HUES6 (cell line): ENCODE measurements at regions not wholly inside any gene's neighbourhood (a gene's known extent, or its start where the extent isn't known, plus 50 kb on each side); places are given as distances from the start of the nearest gene placed in this dataset.

Experiments
- H3K27ac ChIP-seq: 2 replicates; pipeline ENCODE4 v1.7.0; 2013; ENCODE audit warnings: low read depth, mild to moderate bottlenecking, low read length, inconsistent platforms
- H3K27me3 ChIP-seq: 2 replicates; pipeline ENCODE4 v1.6.1; 2013; ENCODE audit warnings: low read length; ENCODE audit not compliant: control insufficient read depth, insufficient read depth
- H3K36me3 ChIP-seq: 2 replicates; pipeline ENCODE4 v1.6.1; 2013; ENCODE audit warnings: low read length; ENCODE audit not compliant: control insufficient read depth, insufficient read depth
- H3K4me1 ChIP-seq: 2 replicates; pipeline ENCODE4 v1.6.1; 2013; ENCODE audit warnings: low read length; ENCODE audit not compliant: control insufficient read depth, insufficient read depth
- H3K4me3 ChIP-seq: 2 replicates; pipeline ENCODE4 v1.5.1; 2013; ENCODE audit warnings: low read depth, low read length
- H3K9ac ChIP-seq: one replicate; pipeline ENCODE4 v1.6.1; 2013; ENCODE audit warnings: mild to moderate bottlenecking, low read length
- H3K9me3 ChIP-seq: 2 replicates; pipeline ENCODE4 v1.6.1; 2013; ENCODE audit warnings: low read depth, low read length; ENCODE audit not compliant: control insufficient read depth, insufficient read depth

DNA sequence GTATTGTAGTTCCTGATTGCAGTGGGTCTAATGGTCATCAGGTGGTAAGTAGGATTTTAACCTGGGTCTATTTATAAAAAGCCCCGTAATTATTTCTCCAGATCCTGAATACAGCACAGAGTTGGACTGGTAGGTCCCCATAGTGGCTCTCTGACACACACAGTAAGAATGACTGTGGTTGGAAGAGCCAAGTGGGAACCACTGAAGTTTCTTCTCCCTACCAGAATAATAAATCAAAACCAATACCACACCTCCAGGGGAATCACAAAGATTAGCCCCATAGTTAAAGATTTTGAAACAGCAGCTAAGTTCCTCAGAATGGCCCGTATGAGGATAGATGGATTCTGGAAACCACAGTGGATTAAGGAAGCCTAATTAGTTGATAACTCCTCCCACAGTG is 68.4 kb upstream of the ZFR start:
- no peak overlapping the region for H3K4me3 ChIP-seq
- H3K36me3 ChIP-seq: no peaks in the 10 kb centered on the region
- H3K9me3 ChIP-seq: no peaks in the 10 kb centered on the region
- H3K4me1 ChIP-seq: 0 out of 2 replicates have a peak, but pooled peaks cover under 1% of the 10 kb centered on the region
- H3K27me3 ChIP-seq: no peaks in the 10 kb centered on the region
- no peak overlapping the region for H3K27ac ChIP-seq
- no peak overlapping the region for H3K9ac ChIP-seq

DNA sequence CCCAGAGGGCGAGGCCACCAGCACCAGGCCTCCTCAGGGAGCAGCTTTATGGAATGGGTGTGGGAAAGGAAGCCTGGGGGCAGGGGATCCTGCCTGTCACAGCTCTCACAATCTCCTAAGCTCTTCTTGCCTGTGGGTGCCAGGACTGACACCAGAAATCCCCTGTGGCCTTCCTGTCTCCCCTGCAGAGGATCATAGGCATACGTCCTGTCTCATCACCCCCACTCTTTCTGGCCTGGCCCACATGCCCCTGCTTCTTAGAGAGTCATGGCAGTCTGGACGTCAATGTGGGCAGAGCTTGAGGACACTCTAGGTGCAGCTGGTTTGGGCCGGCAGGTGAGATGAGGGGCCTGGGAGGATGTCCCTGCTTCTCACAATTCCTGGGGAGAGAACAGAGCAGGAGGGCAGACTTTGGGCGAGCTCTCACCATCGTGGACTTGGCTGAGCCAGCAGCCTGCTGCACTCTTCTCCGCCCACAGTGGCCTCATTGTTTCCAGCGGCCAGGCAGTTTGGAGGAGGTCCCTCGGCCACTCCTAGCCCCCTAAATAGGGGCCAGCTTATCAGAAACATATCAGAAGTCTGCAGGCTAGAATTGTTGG is 67.3 kb upstream of the ZFR start:
- Histone ChIP-seq H3K4me3 (no peak overlapping the region), H3K9ac (no peak overlapping the region), H3K27me3 (no peaks in the 10 kb centered on the region), H3K27ac (no peak overlapping the region), H3K4me1 (peaks cover 9% of the 10 kb centered on the region; the same call in 1 of the 2 replicates), H3K9me3 (no peaks in the 10 kb centered on the region), H3K36me3 (no peaks in the 10 kb centered on the region)

DNA sequence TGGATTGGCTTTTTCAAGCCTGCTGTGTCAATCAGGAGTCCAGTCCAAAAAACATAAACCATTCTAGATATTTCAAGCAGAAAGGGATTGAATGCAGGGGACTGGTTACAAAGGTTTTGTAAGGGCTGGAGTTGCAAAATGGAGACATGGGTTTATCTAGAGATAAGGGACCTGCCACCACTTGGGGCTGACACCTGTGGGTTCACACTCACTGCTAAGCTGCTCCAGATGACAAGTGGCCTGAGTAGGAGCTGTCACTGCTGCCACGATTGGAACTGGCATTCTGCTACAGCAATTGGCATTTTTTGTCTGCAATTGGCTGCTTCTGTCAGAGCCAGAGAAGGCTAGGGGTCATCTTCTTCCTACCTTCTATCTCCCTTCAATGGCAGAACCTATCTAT is 66.3 kb upstream of the ZFR start:
- Histone ChIP-seq H3K27me3 (0 out of 2 replicates have a peak, but pooled peaks cover 4% of the 10 kb centered on the region), H3K4me3 (no peak overlapping the region), H3K4me1 (peaks cover 17% of the 10 kb centered on the region), H3K36me3 (no peaks in the 10 kb centered on the region), H3K27ac (no peak overlapping the region), H3K9ac (no peak overlapping the region), H3K9me3 (no peaks in the 10 kb centered on the region)

DNA sequence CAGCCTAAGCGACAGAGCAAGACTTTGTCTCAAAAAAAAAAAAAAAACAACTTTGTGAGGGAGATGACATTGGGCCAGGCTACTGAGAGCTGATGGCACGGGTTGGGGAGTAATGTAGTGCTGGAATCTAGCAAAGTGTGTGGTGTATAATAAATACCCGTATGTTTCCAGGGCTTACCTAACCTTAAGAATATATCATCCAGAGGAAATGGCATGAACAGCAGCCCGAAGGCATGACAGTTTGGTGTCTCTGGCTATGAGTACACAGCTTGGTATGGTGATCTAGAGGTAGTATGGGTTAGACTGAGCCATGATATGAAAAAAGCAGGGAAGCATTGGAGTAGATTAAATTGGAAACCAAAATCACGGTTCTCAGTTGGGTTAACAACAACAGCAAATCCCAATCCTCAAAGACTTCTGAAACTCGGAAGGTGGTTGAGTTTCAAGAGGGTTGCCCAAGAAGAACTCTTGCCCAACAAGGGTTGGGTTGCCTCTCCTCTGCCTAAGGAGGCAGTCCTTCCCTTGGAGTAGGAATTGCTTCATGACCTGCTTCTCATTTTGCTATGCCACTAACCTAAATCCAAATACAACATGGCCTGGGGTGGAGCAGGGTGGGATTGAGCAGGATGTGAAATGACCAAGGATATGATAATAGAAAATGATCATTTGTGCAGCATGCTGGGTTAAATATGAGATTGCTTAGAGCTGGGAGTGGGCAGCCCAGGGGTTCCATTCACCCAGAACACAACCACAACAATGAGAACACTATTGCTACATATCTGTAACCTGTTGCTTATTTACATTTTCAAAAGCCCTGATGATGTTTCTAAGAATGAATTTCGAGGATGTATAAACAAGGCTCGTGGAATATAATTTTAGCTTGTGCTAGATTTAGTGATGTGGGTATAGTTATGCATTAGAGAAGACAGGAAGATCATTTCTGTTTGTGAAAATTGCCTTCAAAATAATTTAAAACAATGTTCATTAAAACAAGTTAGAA is 64.6 kb upstream of the ZFR start:
- Histone ChIP-seq H3K9ac (no peak overlapping the region), H3K27ac (no peak overlapping the region), H3K4me3 (no peak overlapping the region), H3K27me3 (peaks cover 19% of the 10 kb centered on the region; the same call in 1 of the 2 replicates), H3K4me1 (peaks cover 28% of the 10 kb centered on the region), H3K36me3 (no peaks in the 10 kb centered on the region), H3K9me3 (no peaks in the 10 kb centered on the region)

DNA sequence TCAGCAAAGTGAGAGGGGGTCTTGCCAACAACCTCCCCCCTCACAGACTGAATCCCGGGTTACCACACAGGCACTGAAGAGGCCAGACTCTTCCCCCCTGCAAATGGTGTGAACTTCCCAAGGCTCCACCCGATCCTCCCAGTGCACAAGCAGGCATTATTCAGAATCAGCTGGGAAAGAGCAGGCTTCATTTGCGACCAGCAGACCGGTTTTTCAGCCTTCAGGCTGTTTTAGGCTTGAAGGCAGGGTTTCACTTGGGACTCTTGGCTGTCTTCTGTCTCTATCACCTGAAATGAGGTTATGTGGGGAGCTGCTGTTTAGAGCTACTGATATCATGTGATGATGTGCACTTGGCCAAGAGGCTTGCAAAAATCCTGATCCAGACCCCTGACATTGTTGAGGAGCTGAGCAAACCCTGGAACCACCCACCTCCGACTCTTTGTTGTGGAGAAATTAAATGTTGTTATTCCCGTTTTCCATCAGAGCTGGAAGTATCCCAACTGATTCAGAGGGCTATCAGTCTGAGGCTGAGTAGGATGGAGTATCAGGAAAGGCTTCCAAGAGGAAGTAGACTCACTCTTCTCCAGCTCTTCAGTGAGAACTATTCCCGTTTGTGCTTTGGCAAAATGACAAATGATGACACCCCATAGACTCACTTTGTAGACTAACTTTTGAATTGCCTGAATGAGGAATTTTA is 63.3 kb upstream of the ZFR start:
- H3K4me3 ChIP-seq: no peak overlapping the region
- no peaks in the 10 kb centered on the region for H3K9me3 ChIP-seq
- no peaks in the 10 kb centered on the region for H3K36me3 ChIP-seq
- peaks cover 28% of the 10 kb centered on the region for H3K4me1 ChIP-seq
- H3K27ac ChIP-seq: no peak overlapping the region
- H3K9ac ChIP-seq: no peak overlapping the region
- peaks cover 24% of the 10 kb centered on the region for H3K27me3 ChIP-seq

DNA sequence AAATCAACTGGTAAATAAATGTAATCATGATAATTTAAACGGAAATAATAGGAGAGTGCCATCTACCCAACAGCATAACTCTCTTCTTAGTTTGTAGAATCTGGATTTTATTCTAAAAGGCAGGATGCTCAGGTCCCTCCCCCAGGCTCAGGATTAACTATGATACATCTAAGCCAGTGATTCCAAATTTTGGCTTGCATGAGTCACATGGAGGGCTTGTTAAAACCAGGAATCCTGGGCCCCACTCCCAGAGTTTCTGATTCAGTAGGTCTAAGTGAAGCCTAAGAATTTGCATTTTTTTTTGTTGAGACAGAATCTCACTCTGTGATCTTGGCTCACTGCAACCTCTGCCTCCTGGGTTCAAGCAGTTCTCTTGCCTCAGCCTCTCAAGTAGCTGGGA is 62.3 kb upstream of the ZFR start:
- H3K9me3 ChIP-seq: no peaks in the 10 kb centered on the region
- no peak overlapping the region for H3K9ac ChIP-seq
- peaks cover 30% of the 10 kb centered on the region for H3K4me1 ChIP-seq
- no peaks in the 10 kb centered on the region for H3K36me3 ChIP-seq
- H3K27ac ChIP-seq: no peak overlapping the region
- H3K4me3 ChIP-seq: no peak overlapping the region
- peaks cover 35% of the 10 kb centered on the region for H3K27me3 ChIP-seq

DNA sequence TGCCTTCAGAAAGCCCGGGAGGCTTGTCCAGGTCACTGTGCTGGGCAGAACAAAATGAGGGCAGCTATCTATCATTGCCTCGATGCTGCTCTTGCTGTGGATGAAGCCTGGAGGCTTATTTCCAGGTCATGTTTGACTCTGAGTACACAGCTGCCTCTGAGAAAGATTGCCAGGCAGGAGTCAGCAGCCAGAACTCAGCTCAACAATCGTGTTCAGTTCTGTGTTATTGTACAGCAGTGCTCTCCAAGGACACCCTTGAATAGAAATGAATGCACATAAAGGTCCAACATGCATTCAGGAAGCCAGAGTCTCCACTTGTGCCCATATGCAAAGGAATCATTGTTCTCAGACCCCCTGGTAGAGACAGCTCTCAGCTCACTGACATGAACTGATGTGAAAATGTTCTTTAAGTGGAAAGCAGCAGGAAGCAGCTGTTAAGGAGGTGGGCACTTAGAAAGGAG is 61.7 kb upstream of the ZFR start:
- H3K9me3 ChIP-seq: no peaks in the 10 kb centered on the region
- peaks cover 41% of the 10 kb centered on the region for H3K27me3 ChIP-seq

DNA sequence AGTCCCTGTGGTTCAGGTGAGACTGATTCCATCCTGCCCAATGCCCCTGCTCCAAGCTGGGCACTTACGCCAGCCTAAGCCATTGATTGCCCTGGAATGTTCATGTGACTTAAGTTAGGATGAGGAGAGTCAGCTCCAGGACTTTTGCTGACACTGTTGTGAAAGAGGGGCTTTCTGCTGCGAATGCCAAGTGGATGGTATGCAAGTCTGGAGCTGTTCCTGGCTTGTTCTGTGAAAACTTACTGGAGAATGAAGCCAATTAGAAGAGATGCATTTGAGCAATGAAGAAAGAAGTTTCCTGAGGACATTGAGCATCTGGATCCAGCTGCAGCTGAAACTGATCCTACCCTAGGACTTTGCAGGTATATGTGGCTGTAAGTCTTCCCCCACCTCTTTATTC is 61.2 kb upstream of the ZFR start:
- H3K4me1 ChIP-seq: peaks cover 40% of the 10 kb centered on the region
- no peak overlapping the region for H3K4me3 ChIP-seq
- peaks cover 45% of the 10 kb centered on the region for H3K27me3 ChIP-seq
- H3K9ac ChIP-seq: no peak overlapping the region
- no peaks in the 10 kb centered on the region for H3K36me3 ChIP-seq
- no peaks in the 10 kb centered on the region for H3K9me3 ChIP-seq
- H3K27ac ChIP-seq: no peak overlapping the region

More for the DNA sequence above, 61.7 kb upstream of the ZFR start:
- peaks cover 36% of the 10 kb centered on the region for H3K4me1 ChIP-seq
- H3K9ac ChIP-seq: no peak overlapping the region
- no peaks in the 10 kb centered on the region for H3K36me3 ChIP-seq
- H3K27ac ChIP-seq: no peak overlapping the region
- H3K4me3 ChIP-seq: no peak overlapping the region

DNA sequence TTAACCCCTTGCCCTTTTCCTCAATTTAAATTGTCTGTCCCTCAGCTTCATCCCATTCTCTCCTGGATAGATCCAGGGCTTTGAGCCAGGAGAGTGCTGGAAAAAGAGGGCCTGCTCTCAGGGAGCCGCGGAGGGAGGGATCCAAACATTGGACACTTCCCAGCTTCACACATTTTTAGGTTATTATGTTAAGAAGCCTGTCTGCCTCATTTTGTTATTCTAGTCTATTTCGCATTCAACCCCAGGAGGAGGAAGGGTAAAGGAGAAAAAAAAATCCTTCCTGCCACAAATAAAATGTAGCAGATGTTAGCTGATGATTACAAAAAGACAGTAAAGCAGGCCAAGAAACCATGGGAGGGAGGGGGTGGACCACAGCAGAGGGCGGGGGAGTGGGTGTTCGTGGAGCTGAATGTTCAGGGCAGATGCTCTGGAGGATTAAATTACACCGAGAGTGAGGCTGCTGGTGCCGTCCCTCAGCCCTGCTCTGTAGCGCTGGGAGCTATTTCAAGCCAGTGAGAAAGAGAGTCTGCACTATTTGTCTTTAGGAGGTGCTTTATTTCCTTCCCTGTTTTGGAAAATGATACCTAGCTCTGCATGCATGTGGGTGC is 60.6 kb upstream of the ZFR start:
- peaks cover 51% of the 10 kb centered on the region for H3K27me3 ChIP-seq
- no peaks in the 10 kb centered on the region for H3K9me3 ChIP-seq
- no peak overlapping the region for H3K9ac ChIP-seq
- peaks cover 41% of the 10 kb centered on the region for H3K4me1 ChIP-seq
- H3K27ac ChIP-seq: no peak overlapping the region
- no peak overlapping the region for H3K4me3 ChIP-seq
- H3K36me3 ChIP-seq: no peaks in the 10 kb centered on the region

DNA sequence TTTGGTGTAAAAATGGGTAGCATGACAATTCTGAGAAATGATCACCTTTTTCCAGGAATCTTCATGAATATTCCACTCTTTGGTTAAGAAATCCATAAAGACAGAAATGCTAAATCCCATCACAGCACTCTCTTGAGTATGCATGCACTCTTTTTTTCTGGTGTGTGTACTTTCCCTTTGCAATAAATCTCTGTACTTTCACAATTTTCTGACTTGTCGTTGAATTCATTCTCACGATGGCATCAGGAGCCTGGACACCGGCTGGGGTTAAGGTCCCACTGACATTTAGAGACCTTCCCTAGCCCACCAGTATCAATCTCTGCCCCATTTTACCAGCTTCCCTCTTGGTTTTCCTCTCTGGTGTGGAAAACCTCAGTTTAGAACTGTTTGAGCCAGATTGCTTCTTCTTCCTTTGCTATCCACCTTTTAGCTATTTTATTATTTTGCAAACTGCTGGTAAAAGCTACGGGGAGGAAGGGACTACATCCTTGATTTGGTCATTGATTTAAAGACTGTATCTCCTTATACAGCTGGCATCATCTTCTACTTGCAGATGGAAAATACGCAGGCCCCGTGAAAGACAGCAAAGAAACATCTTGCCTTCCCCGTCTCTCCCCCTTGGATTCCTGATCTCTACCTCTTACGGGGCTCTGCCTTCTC is 59.9 kb upstream of the ZFR start:
- H3K4me1 ChIP-seq: peaks cover 46% of the 10 kb centered on the region
- no peak overlapping the region for H3K4me3 ChIP-seq
- no peaks in the 10 kb centered on the region for H3K9me3 ChIP-seq
- H3K36me3 ChIP-seq: no peaks in the 10 kb centered on the region
- H3K9ac ChIP-seq: no peak overlapping the region
- peaks cover 54% of the 10 kb centered on the region for H3K27me3 ChIP-seq
- no peak overlapping the region for H3K27ac ChIP-seq
